ENCODE measurements at regions not wholly inside any gene's neighbourhood (a gene's known extent, or its start where the extent isn't known, plus 50 kb on each side); places are given as distances from the start of the nearest gene placed in this dataset.

DNA sequence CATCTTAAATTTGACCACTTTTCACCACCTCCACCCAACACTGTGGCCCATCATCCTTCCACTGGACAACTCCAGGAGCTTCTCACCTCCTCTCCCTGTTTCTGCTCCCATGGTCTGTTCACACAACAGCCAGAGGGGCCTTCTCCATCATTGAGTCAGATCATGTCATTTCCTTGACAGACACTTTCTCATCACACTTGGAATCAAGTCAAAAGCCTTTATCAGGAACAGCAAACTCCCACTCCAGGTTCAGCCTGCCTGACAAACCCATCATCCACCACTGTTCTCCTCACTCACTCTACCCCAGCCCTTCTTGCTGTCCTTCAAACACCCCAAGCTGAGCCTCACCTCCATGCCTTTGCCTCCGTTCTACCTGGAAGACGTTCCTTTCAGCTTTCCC lies 78.4 kb upstream of the ADRA1B start:
- intact Hi-C loops (cut with DNase I) = no loop called here
- DNase-seq (ENCODE audit: low spot score) = no peak

DNA sequence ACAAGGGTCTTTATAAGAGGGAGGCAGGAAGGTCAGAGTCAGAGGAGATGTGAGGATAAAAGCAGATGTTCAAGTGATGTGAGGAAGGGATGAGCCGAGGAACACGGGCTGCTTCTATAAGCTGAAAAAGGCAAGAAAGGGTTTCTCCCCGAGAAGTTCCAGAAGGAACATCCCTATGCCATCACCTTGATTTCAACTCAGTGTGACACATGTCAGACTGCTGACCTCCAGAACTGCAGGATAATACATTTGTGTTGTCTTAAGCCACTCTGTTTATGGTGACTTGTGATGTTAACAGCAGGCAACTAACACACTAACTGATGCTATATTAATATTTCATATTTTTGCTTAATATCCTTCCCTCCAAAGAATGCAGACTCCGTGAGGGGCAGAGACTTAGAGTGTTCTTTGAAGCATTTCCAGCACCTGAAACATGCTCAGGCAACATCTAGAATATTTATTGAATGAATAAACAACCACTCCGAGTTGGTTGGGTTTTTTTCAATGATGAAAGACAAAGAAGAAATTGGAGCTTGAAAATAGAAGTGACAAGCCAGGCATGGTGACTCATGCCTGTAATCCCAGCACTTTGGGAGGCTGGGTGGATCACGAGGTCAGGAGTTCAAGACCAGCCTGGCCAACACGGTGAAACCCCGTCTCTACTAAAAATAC lies 77.6 kb upstream of the ADRA1B start:
- DNase-seq (ENCODE audit: low spot score) = no peak
- intact Hi-C loops (cut with DNase I) = no loop called here

DNA sequence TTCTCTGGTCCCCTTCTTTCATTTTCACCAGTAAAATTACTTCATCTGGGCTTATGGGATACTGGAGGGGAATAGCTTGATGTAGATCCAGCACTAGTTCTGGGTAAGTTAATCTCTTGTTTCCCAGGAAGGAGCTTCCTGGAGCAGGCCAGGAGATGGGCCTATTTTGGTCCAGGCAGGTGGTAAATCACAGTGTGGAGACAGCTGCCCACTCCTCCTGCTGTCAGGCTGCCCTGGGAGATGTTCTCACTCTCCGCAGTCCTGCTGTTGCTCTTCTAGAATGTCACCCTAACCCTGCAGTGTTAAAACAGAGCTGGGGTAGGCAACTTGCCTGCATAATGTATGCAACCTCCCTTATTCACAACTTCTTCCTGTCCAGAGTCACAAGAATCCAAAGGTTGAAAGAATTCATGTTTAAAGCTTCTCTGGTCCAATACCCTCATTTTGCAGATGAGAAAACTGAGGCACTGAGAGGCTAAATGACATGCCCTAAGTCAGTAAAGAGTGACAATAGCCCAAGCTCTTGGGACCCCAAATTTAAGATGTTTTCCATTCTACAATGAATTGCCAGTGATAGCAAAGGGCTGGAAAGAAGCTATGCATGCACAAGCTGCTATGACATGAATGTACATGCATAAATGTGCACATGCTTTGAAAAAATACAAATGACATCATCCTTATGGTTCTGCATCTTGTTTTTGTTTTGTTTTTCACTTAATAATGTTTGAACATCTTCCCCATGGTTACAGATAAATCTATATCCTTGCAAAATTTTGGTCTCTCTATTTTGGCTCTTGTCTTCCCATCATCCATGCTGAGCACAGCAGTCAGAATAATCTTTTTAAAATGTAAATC lies 71.8 kb upstream of the ADRA1B start:
- intact Hi-C loops (cut with DNase I) = loop anchor here in 1 of 2 donors (10.0 kb wide), 1 partner anchor 260 kb away; no protein-coding TSS in a partner anchor
- DNase-seq (ENCODE audit: low spot score) = no peak

DNA sequence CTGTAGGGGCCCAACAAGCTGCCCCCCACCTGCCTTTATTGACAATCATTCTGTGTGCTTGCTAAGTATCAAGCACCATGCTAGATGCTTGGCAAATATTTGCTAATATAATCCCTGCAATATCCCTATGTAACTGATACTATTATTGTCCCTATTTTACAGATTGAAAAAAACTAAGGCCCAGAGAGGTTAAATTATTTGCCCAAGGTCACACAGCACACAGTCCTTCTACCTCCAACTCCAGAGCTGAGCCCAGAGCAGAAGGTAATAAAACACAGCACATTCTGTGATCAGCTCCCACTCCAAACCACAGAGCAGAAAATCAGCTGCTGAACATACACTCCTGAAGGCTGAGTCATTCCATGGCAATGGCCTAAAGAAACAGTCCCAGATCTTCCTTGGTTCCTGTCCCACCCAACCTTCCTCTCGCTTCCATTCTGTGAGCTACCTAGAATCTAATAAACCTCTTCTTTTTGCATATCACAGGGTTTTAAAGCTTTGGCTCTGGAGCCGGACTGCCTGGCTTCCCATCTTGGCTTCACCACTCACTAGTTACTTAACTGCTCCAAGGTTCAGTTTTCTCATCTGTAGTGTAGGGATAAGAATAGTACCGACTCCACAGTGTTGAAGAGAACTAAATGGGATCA lies 66.7 kb upstream of the ADRA1B start:
- intact Hi-C loops (cut with DNase I) = loop anchor here in 1 of 2 donors (10.0 kb wide), 1 partner anchor 265 kb away; no protein-coding TSS in a partner anchor
- DNase-seq (ENCODE audit: low spot score) = no peak

DNA sequence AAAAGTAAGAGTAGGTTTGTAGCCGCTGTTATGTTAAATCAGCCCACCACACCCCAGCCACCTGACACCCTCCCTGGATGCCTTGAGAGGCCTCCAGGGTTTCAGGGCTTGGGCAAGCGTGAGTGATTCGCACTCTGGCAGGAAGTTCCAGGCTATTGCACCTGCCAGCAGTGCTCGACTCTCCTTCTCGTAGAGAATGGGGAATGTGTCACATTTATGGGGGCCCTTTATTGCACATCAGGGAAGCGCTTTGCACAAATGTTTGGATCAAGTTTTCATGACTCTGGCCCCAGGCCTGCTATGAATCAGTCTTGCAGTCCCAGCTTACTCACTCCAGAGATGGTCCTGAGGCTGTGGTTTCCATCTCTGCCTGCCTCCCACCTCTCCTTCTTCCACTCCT lies 66.1 kb upstream of the ADRA1B start:
- DNase-seq (ENCODE audit: low spot score) = no peak
- intact Hi-C loops (cut with DNase I) = no loop called here

DNA sequence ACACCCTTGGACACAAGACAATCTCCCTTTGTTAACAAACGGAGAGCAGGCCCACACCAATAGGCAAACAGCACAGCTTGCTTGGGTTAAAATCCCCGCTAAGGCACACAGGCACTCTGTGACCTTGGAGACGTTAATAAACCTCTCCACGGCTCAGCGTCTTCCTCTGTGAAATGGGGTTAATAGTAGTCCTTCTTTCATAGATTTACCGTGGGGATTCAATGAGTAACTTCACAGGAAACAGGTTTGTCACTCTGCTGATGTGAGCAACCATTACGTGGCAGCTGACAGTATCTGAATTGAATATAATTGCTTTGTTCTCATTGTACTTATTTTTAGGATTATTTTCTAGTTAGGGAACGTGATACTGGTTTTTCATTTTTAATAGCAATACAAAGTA lies 65.2 kb upstream of the ADRA1B start:
- intact Hi-C loops (cut with DNase I) = no loop called here
- DNase-seq (ENCODE audit: low spot score) = no peak

DNA sequence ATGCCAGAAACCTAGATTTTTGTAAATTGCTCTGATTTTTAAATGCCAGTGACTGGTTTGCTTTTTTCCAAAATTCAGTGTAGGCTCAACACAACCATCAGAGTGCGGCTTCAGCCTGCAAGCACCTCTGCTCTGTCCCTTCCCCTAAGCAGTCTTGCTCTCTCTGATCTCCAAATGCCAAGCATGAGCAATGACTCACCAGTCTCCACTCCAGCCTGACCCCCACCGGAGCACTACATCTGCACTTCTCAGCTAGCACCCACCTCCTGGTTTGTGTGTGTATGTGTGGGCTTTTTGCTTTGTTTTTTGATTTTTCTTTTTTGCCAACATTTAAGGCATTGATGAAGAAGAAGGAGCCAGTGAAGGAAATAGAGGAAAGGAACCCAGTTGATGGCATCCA lies 61.4 kb upstream of the ADRA1B start:
- intact Hi-C loops (cut with DNase I) = no loop called here
- no peak for DNase-seq (ENCODE audit: low spot score)

DNA sequence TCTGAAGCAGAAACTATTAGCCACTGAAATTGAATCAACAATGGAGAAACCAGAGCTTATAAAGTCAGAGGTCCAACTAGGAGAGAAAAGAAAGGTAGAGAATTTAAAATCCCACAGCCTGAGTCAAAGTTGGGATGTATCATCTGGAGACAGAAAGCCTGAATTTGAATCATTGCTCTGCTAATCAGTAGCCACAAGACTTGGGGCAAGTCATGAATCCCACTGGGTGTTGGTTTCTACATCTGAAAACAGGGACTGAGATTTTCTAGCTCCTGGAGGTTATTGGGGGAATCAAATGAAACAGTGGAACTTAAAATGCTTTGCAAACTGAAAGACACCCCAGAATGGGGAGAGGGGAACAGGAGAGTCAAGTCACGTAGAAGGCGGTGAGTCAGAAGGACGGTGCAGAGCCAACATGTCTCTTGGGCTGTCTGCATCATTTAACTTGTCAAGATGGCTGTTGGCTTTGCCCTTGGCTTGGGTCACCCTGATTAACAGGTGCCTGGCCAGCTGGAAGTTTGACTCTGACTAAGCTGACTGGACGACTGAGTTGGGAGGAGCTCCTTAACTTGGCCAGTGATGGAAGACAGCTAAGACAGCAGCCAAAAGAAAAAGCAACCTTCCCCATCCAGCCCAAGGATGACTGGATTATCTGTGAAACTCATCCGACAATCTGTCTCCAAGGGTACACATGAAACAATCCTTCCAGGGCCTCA lies 60.6 kb upstream of the ADRA1B start:
- DNase-seq (ENCODE audit: low spot score) = no peak
- intact Hi-C loops (cut with DNase I) = no loop called here

DNA sequence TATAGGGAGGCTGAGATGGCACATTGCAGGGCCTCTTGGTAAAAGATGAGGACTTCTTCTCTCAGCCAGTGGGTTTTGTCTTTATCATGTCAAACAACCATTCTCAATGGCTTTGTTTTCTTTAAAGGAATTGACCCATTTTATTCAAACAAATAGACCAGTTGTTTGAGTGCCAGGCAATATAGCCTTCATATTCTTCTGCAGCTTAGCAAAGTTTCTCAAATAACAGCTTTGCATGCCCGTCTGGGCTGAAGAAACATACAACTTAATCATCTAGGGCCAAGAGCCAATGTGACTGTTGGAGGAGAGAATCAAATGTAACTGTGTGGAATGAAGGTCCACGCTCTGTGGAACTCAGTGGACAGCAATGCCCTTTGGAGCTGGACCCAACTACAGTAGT lies 57.4 kb upstream of the ADRA1B start:
- DNase-seq (ENCODE audit: low spot score) = no peak
- intact Hi-C loops (cut with DNase I) = no loop called here

DNA sequence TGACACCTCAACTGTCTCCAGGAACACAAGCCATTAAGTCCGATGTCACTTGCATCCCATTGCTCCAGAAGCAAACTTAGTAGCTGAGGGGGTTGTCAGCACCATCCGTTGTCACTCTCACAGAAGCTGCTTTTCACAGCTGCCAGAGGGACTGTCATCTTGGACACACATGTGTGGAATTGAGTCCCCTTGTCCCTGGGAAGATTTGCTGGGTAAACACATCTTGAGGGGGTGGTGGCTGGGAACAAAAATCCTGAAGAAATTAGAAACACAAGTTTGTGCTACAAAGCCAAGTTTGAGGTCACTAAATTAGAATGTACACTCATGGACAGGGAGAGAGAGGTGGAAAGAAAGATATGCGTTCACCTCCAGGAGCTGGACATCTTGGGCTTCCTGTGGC lies 55.2 kb upstream of the ADRA1B start:
- DNase-seq (ENCODE audit: low spot score) = no peak
- intact Hi-C loops (cut with DNase I) = no loop called here

DNA sequence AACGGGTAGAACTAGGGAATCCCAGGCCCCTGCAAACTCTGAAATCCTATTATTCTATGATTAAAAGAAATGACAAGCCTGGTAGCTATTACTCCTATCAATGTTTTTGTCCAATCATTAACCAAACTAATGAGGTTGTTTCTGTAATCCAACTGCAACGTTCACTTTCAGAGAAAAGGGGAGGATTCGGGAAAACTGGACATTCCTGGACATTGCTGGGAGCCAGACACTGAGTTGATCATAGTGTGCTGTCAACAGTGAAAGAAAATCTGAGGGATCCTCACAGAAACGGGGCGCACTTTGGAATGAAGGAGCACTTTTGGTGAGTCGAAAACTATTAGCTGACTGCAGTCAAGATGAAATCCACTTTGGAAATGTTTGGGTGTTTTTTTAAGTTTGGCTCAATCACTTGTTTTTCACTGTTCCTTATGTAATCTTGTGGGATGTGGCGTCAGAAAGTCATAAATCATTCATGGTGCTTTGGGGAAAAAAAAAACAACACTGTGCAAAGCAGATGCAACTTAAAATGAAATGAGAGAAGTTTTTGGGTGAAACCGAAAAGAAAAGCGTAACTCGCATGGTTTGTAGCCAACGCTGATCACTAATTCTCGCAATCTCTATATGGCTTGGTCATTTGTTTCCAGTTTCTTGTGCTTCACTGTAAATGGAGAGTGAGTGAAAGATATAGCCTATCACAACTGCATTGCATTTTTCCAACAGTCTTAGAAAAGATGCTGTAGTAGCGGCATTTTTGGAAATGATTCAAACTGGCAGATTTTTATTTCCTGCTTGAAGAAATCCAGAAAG lies 51.2 kb upstream of the ADRA1B start:
- DNase-seq (ENCODE audit: low spot score) = no peak
- intact Hi-C loops (cut with DNase I) = no loop called here

DNA sequence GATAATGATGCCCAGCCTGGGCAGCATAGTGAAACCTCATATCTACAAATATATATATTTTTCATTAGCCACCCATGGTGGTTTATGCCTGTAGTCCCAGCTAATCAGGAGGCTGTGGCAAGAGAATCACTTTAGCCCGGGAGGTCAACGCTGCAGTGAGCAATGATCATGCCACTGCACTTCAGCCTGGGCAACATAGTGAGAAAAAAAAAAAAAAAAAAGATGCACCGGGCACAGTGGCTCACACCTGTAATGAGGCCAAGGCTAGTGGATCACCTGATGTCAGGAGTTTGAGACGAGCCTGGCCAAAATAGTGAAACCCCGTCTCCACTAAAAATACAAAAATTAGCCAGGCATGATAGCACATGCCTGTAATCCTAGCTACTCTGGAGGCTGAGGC lies 50.2 kb upstream of the ADRA1B start:
- intact Hi-C loops (cut with DNase I) = no loop called here
- no peak for DNase-seq (ENCODE audit: low spot score)
